ENCODE measurements at regions not wholly inside any gene's neighbourhood (a gene's known extent, or its start where the extent isn't known, plus 50 kb on each side); places are given as distances from the start of the nearest gene placed in this dataset.

GRCh38 chr7:22622116-22622785, 104.7 kb upstream of the IL6 start:
- no peak for DNase-seq (ENCODE audit: low read depth)

- no peak for DNase-seq (ENCODE audit: low read depth)
These were observed 108.5 kb upstream of the IL6 start for GRCh38 chr7:22618528-22618927.

- DNase-seq (ENCODE audit: low read depth), result no peak
These were observed 109.8 kb upstream of the IL6 start for GRCh38 chr7:22617166-22617565.

GRCh38 chr7:22613496-22613895, 113.5 kb upstream of the IL6 start:
- no peak for DNase-seq (ENCODE audit: low read depth)

GRCh38 chr7:22612776-22613175, 112.8 kb upstream of the STEAP1B start:
- no peak for DNase-seq (ENCODE audit: low read depth)

DNA sequence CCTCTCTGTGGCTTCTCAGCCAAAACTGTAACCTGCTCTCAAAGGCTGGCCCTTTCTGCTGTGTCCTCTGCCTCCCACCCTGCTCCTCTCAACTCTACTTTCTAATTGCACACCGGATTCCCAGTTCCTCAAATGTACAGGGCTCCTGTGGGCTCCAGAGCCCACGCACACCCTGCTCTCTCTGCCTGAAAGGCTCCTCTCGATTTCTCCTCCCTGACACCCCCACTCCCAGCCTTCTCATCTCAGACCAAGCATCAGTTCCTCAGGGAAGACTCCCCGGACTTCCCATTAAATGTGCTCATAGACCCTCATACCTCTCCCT, 111.7 kb upstream of the STEAP1B start:
- DNase-seq (ENCODE audit: low read depth), result no peak

- DNase-seq (ENCODE audit: low read depth), result no peak
These were observed 111.2 kb upstream of the STEAP1B start for GRCh38 chr7:22610951-22611757.

DNA sequence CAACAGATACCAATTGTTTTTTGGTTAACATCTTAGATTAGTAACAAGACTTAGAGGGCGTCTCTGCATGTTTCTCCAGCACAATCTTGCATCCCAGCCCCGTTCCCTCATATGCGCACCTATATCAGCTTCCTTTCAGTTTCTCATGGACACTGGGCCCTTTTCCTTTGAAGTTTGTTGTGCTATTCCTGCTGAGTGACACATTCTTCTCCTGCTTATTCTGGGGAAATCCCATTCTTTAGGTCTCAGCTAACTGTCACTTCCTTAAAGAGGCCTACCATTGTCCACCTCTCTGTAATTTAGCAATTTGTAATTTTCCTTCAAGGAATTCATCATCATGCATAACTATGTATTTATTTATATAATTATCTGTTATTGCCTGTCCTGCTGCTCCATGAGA, 110.3 kb upstream of the STEAP1B start:
- no peak for DNase-seq (ENCODE audit: low read depth)

- no peak for DNase-seq (ENCODE audit: low read depth)
These were observed 107.2 kb upstream of the STEAP1B start for GRCh38 chr7:22607180-22607579.

GRCh38 chr7:22604246-22604645, 104.3 kb upstream of the STEAP1B start:
- no peak for DNase-seq (ENCODE audit: low read depth)

- DNase-seq (ENCODE audit: low read depth), result no peak
These were observed 102.0 kb upstream of the STEAP1B start for GRCh38 chr7:22601812-22602565.

DNA sequence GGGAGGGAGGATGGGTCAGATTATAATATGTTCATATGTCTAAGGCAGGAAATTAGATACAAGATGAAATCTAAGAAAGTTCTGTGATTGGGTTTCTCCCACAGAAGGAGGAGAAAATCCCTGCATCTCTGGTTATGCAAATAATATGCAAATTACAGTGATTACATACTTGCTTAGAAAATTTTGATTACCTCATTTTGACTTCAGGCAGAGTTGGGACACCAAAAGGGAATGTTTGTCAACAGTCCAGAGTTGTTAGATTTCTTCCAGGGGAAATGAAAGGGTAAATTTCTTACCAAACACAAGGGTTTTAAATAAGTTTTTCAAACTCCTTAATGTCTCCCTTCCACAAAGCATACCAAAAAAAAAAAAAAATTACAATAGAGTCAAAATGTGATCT, 101.4 kb upstream of the STEAP1B start:
- no peak for DNase-seq (ENCODE audit: low read depth)

GRCh38 chr7:22601003-22601402, 101.0 kb upstream of the STEAP1B start:
- DNase-seq (ENCODE audit: low read depth), result no peak

GRCh38 chr7:22598318-22598920, 98.4 kb upstream of the STEAP1B start:
- no peak for DNase-seq (ENCODE audit: low read depth)

GRCh38 chr7:22597844-22598243, 97.9 kb upstream of the STEAP1B start:
- no peak for DNase-seq (ENCODE audit: low read depth)

- no peak for DNase-seq (ENCODE audit: low read depth)
These were observed 96.9 kb upstream of the STEAP1B start for GRCh38 chr7:22596763-22597400.

GRCh38 chr7:22594020-22594419, 94.0 kb upstream of the STEAP1B start:
- DNase-seq (ENCODE audit: low read depth), result no peak

DNA sequence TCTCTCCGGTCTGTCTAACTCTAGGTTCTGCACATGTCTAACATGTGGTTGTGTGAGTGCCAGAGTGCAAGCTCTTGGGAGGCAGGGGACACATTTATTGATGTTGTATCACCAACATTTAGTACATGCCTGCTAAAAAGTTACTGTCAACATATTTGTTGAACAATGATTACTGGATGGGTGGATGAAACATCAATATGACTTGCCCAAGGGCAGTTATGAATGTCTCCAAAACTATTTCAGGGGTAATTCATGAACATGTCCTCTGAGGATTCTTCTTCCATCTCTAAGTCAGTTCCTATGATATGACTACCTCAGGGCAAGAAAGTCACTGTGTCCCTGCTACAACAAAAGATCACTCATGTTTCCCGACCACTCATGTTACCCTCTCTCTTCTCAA, 91.3 kb upstream of the STEAP1B start:
- no peak for DNase-seq (ENCODE audit: low read depth)

GRCh38 chr7:22589641-22590201, 89.7 kb upstream of the STEAP1B start:
- DNase-seq (ENCODE audit: low read depth), result no peak

- DNase-seq (ENCODE audit: low read depth), result no peak
These were observed 88.4 kb upstream of the STEAP1B start for GRCh38 chr7:22588351-22588750.

DNA sequence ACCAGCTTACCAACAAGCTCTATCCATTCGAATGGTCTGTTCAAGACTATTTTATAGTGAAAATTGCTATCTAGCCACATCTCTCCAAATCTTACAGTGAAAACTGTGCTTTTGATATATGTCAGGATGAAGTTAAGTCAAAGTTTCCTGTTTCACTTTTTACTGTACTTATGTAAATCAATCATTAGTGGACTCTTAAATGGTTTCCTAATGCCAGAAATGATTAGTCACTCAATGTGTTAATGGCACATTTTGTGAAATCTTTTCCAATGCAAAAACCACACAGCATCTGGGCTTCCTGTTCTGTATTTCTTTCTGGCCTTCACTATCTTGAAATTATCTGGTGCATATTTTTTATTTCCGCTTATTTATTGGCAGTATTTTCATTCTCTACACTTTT, 87.3 kb upstream of the STEAP1B start:
- DNase-seq (ENCODE audit: low read depth), result no peak

GRCh38 chr7:22586786-22587140, 86.8 kb upstream of the STEAP1B start:
- DNase-seq (ENCODE audit: low read depth), result no peak

Measured in activated T-helper 1 cell treated with Interleukin-2 at 50 U/mL for 16 hours (primary cell).